ENCODE measurements at regions not wholly inside any gene's neighbourhood (a gene's known extent, or its start where the extent isn't known, plus 50 kb on each side); places are given as distances from the start of the nearest gene placed in this dataset.
A peak's percentile ranks its signal among the peaks of the same experiment; 100 is the strongest.
"Not testable (repeated sequence)": the region's sequence is repeated elsewhere in the genome, so short reads cannot be mapped to it uniquely, and the experiment has no call there.

GRCh38 chr15:29988701-29989100, 94.1 kb upstream of the GOLGA8J start:
- ATAC-seq (ENCODE audit: low read depth) = no peak

GRCh38 chr15:29986946-29987345, 95.8 kb upstream of the GOLGA8J start:
- Histone ChIP-seq H3K9me3 (ENCODE audit: severe bottlenecking) (no peaks in the 10 kb centered on the region), H3K4me1 (ENCODE audit: insufficient read depth, poor library complexity, severe bottlenecking) (no peaks in the 10 kb centered on the region), H3K4me3 (ENCODE audit: severe bottlenecking) (no peak overlapping the region), H3K36me3 (ENCODE audit: low read depth) (no peaks in the 10 kb centered on the region), H3K27ac (ENCODE audit: poor library complexity, severe bottlenecking) (no peak overlapping the region), H3K27me3 (ENCODE audit: insufficient read depth, poor library complexity, severe bottlenecking) (no peaks in the 10 kb centered on the region)
- no peak for TF ChIP-seq CTCF (IDR thresholded peaks at IDR 0.05; ENCODE audit: poor library complexity, severe bottlenecking)
- ATAC-seq (ENCODE audit: low read depth) (peak; percentile 49; the same call in 2 of the 3 replicates), DNase-seq (ENCODE audit: low spot score) (no peak)

More at GRCh38 chr15:29988701-29989100, 94.1 kb upstream of the GOLGA8J start:
- DNase-seq (ENCODE audit: low spot score) = no peak
- no peaks in the 10 kb centered on the region for H3K4me1 ChIP-seq (ENCODE audit: insufficient read depth, poor library complexity, severe bottlenecking)
- no peak overlapping the region for H3K4me3 ChIP-seq (ENCODE audit: severe bottlenecking)
- H3K27me3 ChIP-seq (ENCODE audit: insufficient read depth, poor library complexity, severe bottlenecking) = no peaks in the 10 kb centered on the region
- no peak for TF ChIP-seq CTCF (IDR thresholded peaks at IDR 0.05; ENCODE audit: poor library complexity, severe bottlenecking)
- H3K9me3 ChIP-seq (ENCODE audit: severe bottlenecking) = no peaks in the 10 kb centered on the region
- H3K27ac ChIP-seq (ENCODE audit: poor library complexity, severe bottlenecking) = no peak overlapping the region
- H3K36me3 ChIP-seq (ENCODE audit: low read depth) = no peaks in the 10 kb centered on the region

- H3K4me3 ChIP-seq (ENCODE audit: severe bottlenecking) = no peak overlapping the region
- DNase-seq (ENCODE audit: low spot score) = no peak
- H3K9me3 ChIP-seq (ENCODE audit: severe bottlenecking) = no peaks in the 10 kb centered on the region
- H3K4me1 ChIP-seq (ENCODE audit: insufficient read depth, poor library complexity, severe bottlenecking) = no peaks in the 10 kb centered on the region
- no peak for ATAC-seq (ENCODE audit: low read depth)
- TF ChIP-seq CTCF (IDR thresholded peaks at IDR 0.05; ENCODE audit: poor library complexity, severe bottlenecking) = no peak
- H3K27me3 ChIP-seq (ENCODE audit: insufficient read depth, poor library complexity, severe bottlenecking) = no peaks in the 10 kb centered on the region
- no peak overlapping the region for H3K27ac ChIP-seq (ENCODE audit: poor library complexity, severe bottlenecking)
- no peaks in the 10 kb centered on the region for H3K36me3 ChIP-seq (ENCODE audit: low read depth)
These were observed 104.1 kb upstream of the GOLGA8J start for GRCh38 chr15:29978411-29979382.

- H3K27ac ChIP-seq (ENCODE audit: poor library complexity, severe bottlenecking); ATAC-seq (ENCODE audit: low read depth); H3K36me3 ChIP-seq (ENCODE audit: low read depth); H3K4me1 ChIP-seq (ENCODE audit: insufficient read depth, poor library complexity, severe bottlenecking); H3K27me3 ChIP-seq (ENCODE audit: insufficient read depth, poor library complexity, severe bottlenecking); H3K4me3 ChIP-seq (ENCODE audit: severe bottlenecking); DNase-seq (ENCODE audit: low spot score); H3K9me3 ChIP-seq (ENCODE audit: severe bottlenecking): not testable (repeated sequence)
These were observed 108.7 kb upstream of the GOLGA8J start for GRCh38 chr15:29974056-29974455.

GRCh38 chr15:29972051-29972450, 110.7 kb upstream of the GOLGA8J start:
- Histone ChIP-seq H3K4me1 (ENCODE audit: insufficient read depth, poor library complexity, severe bottlenecking) (no peaks in the 10 kb centered on the region), H3K27me3 (ENCODE audit: insufficient read depth, poor library complexity, severe bottlenecking) (no peaks in the 10 kb centered on the region), H3K27ac (ENCODE audit: poor library complexity, severe bottlenecking) (no peak overlapping the region), H3K36me3 (ENCODE audit: low read depth) (no peaks in the 10 kb centered on the region), H3K4me3 (ENCODE audit: severe bottlenecking) (no peak overlapping the region), H3K9me3 (ENCODE audit: severe bottlenecking) (no peaks in the 10 kb centered on the region)
- DNase-seq (ENCODE audit: low spot score) (no peak), ATAC-seq (ENCODE audit: low read depth) (no peak)
- no peak for TF ChIP-seq CTCF (IDR thresholded peaks at IDR 0.05; ENCODE audit: poor library complexity, severe bottlenecking)

Data from RWPE2 (cell line).